H4 (cell line): ENCODE measurements at regions not wholly inside any gene's neighbourhood (a gene's known extent, or its start where the extent isn't known, plus 50 kb on each side); places are given as distances from the start of the nearest gene placed in this dataset.
A peak's percentile ranks its signal among the peaks of the same experiment; 100 is the strongest.

Experiments used
- DNase-seq: peaks from one replicate; pipeline ENCODE4 v3.0.0-alpha.2; 2015; ENCODE audit warnings: low spot score

- DNase-seq: no peak
Observed at GRCh38 chrX:68947882-68948605, 119.2 kb downstream of the EFNB1 start.

- DNase-seq: peak; percentile 79
Observed at GRCh38 chrX:68945603-68946228, 116.9 kb downstream of the EFNB1 start.

GRCh38 chrX:68945081-68945602 is 116.3 kb downstream of the EFNB1 start:
- DNase-seq: no peak

- DNase-seq: no peak
Observed at GRCh38 chrX:68944211-68944610, 115.4 kb downstream of the EFNB1 start.

GRCh38 chrX:68942840-68943239 is 114.0 kb downstream of the EFNB1 start:
- DNase-seq: no peak

GRCh38 chrX:68942104-68942503 is 113.3 kb downstream of the EFNB1 start:
- no peak for DNase-seq

- peak; percentile 27 for DNase-seq
Observed at GRCh38 chrX:68941385-68941952, 112.6 kb downstream of the EFNB1 start.

GRCh38 chrX:68940601-68941000 is 111.8 kb downstream of the EFNB1 start:
- no peak for DNase-seq

- no peak for DNase-seq
Observed at GRCh38 chrX:68939868-68940267, 111.0 kb downstream of the EFNB1 start.

- peak; percentile 68 for DNase-seq
Observed at GRCh38 chrX:68938244-68939004, 109.6 kb downstream of the EFNB1 start.

- no peak for DNase-seq
Observed at GRCh38 chrX:68937581-68937980, 108.8 kb downstream of the EFNB1 start.

GRCh38 chrX:68936608-68937007 is 107.8 kb downstream of the EFNB1 start:
- peak; percentile 55 for DNase-seq

GRCh38 chrX:68936126-68936525 is 107.3 kb downstream of the EFNB1 start:
- no peak for DNase-seq

- no peak for DNase-seq
Observed at GRCh38 chrX:68935362-68935761, 106.5 kb downstream of the EFNB1 start.

GRCh38 chrX:68934922-68935321 is 106.1 kb downstream of the EFNB1 start:
- DNase-seq: no peak

GRCh38 chrX:68934421-68934820 is 105.6 kb downstream of the EFNB1 start:
- DNase-seq: no peak

GRCh38 chrX:68932611-68933010 is 103.8 kb downstream of the EFNB1 start:
- DNase-seq: no peak

- DNase-seq: no peak
Observed at GRCh38 chrX:68931345-68931744, 102.5 kb downstream of the EFNB1 start.

- DNase-seq: no peak
Observed at GRCh38 chrX:68930542-68931317, 101.9 kb downstream of the EFNB1 start.

GRCh38 chrX:68929332-68930150 is 100.7 kb downstream of the EFNB1 start:
- DNase-seq: peak; percentile 84

- no peak for DNase-seq
Observed at GRCh38 chrX:68928401-68928800, 99.6 kb downstream of the EFNB1 start.
